MM.1S (cell line): ENCODE measurements at regions not wholly inside any gene's neighbourhood (a gene's known extent, or its start where the extent isn't known, plus 50 kb on each side); places are given as distances from the start of the nearest gene placed in this dataset.

Experiments used
- DNase-seq: peaks from one replicate; pipeline ENCODE4 v3.0.0-alpha.2; 2015
- H2AFZ ChIP-seq: fragments of 300-600 bp; sonication (generic); 2 replicates; pipeline ENCODE4 v1.6.0; 2016; ENCODE audit warnings: antibody characterized with exemption, low read length
- H3F3A ChIP-seq: fragments of 300-600 bp; sonication (generic); 2 replicates; pipeline ENCODE4 v1.6.1; 2016; ENCODE audit warnings: mild to moderate bottlenecking, antibody characterized with exemption, low read length, moderate library complexity, mixed read lengths; ENCODE audit not compliant: insufficient read depth
- H3K27ac ChIP-seq: fragments of 300-600 bp; sonication (generic); 2 replicates; pipeline ENCODE4 v1.5.1; 2016; ENCODE audit warnings: mild to moderate bottlenecking, low read length
- H3K27me3 ChIP-seq: fragments of 300-600 bp; sonication (generic); replicated peaks from 2 replicates; pipeline ENCODE4 v1.6.0; 2016; ENCODE audit warnings: low read length; ENCODE audit not compliant: insufficient read depth
- H3K36me3 ChIP-seq: fragments of 300-600 bp; sonication (generic); replicated peaks from 2 replicates; pipeline ENCODE4 v1.6.1; 2016; ENCODE audit warnings: mild to moderate bottlenecking, low read length, mixed read lengths; ENCODE audit not compliant: insufficient read depth
- H3K4me1 ChIP-seq: fragments of 300-600 bp; sonication (generic); 2 replicates; pipeline ENCODE4 v1.6.1; 2016; ENCODE audit warnings: low read length, mixed read lengths
- H3K4me2 ChIP-seq: fragments of 300-600 bp; sonication (generic); 2 replicates; pipeline ENCODE4 v1.6.0; 2016; ENCODE audit warnings: low read depth, low read length
- H3K4me3 ChIP-seq: fragments of 300-600 bp; sonication (generic); 2 replicates; pipeline ENCODE4 v1.5.1; 2016; ENCODE audit warnings: low read length, mixed read lengths
- H3K79me2 ChIP-seq: fragments of 300-600 bp; sonication (generic); 2 replicates; pipeline ENCODE4 v1.6.1; 2016; ENCODE audit warnings: mixed run types, low read length, mixed read lengths
- H3K9ac ChIP-seq: fragments of 300-600 bp; sonication (generic); 2 replicates; pipeline ENCODE4 v1.6.1; 2016; ENCODE audit warnings: low read length, mixed read lengths
- H3K9me2 ChIP-seq: fragments of 300-600 bp; sonication (generic); replicated peaks from 2 replicates; pipeline ENCODE4 v1.6.1; 2016; ENCODE audit warnings: mild to moderate bottlenecking, low read length, mixed read lengths; ENCODE audit not compliant: insufficient read depth
- H3K9me3 ChIP-seq: fragments of 300-600 bp; sonication (generic); replicated peaks from 2 replicates; pipeline ENCODE4 v1.6.1; 2016; ENCODE audit warnings: mild to moderate bottlenecking, low read length, mixed read lengths; ENCODE audit not compliant: insufficient read depth
- H4K20me1 ChIP-seq: fragments of 300-600 bp; sonication (generic); 2 replicates; pipeline ENCODE4 v1.6.1; 2016; ENCODE audit warnings: mild to moderate bottlenecking, low read length, moderate library complexity, mixed read lengths; ENCODE audit not compliant: insufficient read depth
- CTCF ChIP-seq: fragments of 300-600 bp; sonication (generic); IDR thresholded peaks from 2 replicates; pipeline ENCODE4 v1.5.1; 2016; ENCODE audit warnings: antibody characterized with exemption, low read length, mixed read lengths
- EZH2 ChIP-seq: fragments of 300-600 bp; sonication (generic); optimal IDR thresholded peaks from 2 replicates; pipeline ENCODE3; 2017; ENCODE audit warnings: low read depth, mild to moderate bottlenecking, antibody characterized with exemption, low read length, mixed read lengths
- EZH2phosphoT487 ChIP-seq: fragments of 300-600 bp; sonication (generic); IDR thresholded peaks from 2 replicates; pipeline ENCODE4 v1.6.1; 2018; ENCODE audit warnings: antibody characterized with exemption, low read length

- Histone ChIP-seq H3K9me3 (no peaks in the 10 kb centered on the region), H3K79me2 (no peaks in the 10 kb centered on the region), H3K27me3 (no peaks in the 10 kb centered on the region), H4K20me1 (no peaks in the 10 kb centered on the region), H3K4me2 (no peak overlapping the region), H3K36me3 (no peaks in the 10 kb centered on the region), H3F3A (no peaks in the 10 kb centered on the region), H3K9me2 (no peaks in the 10 kb centered on the region), H3K9ac (no peak overlapping the region), H2AFZ (no peak overlapping the region), H3K4me1 (no peaks in the 10 kb centered on the region), H3K4me3 (no peak overlapping the region), H3K27ac (no peak overlapping the region)
- TF ChIP-seq EZH2phosphoT487 (no peak), CTCF (no peak), EZH2 (no peak)
- DNase-seq: no peak
Observed at GRCh38 chr17:71296005-71296404, 824.8 kb upstream of the SOX9 start.

GRCh38 chr17:71301063-71301462 lies 819.8 kb upstream of the SOX9 start:
- Histone ChIP-seq H3K27ac (no peak overlapping the region), H3K27me3 (no peaks in the 10 kb centered on the region), H2AFZ (no peak overlapping the region), H3K79me2 (no peaks in the 10 kb centered on the region), H3K9me2 (no peaks in the 10 kb centered on the region), H3K36me3 (no peaks in the 10 kb centered on the region), H3F3A (no peaks in the 10 kb centered on the region), H4K20me1 (no peaks in the 10 kb centered on the region), H3K4me2 (no peak overlapping the region), H3K4me3 (no peak overlapping the region), H3K9me3 (no peaks in the 10 kb centered on the region), H3K4me1 (no peaks in the 10 kb centered on the region), H3K9ac (no peak overlapping the region)
- DNase-seq: no peak
- no peak for TF ChIP-seq CTCF
- TF ChIP-seq EZH2phosphoT487: no peak
- TF ChIP-seq EZH2: no peak

- Histone ChIP-seq H3K9me2 (no peaks in the 10 kb centered on the region), H4K20me1 (no peaks in the 10 kb centered on the region), H3K9me3 (no peaks in the 10 kb centered on the region), H3K9ac (no peak overlapping the region), H3K4me3 (no peak overlapping the region), H3K4me2 (no peak overlapping the region), H3K27ac (no peak overlapping the region), H3K4me1 (no peaks in the 10 kb centered on the region), H3K27me3 (no peaks in the 10 kb centered on the region), H3K79me2 (no peaks in the 10 kb centered on the region), H2AFZ (no peak overlapping the region), H3K36me3 (no peaks in the 10 kb centered on the region), H3F3A (no peaks in the 10 kb centered on the region)
- no peak for TF ChIP-seq EZH2
- no peak for TF ChIP-seq EZH2phosphoT487
- no peak for TF ChIP-seq CTCF
- DNase-seq: no peak
Observed at GRCh38 chr17:71302721-71303549, 817.9 kb upstream of the SOX9 start.
